DMS153 treated with DMSO at 0.1 percent for 48 hours (cell line): ENCODE measurements at regions not wholly inside any gene's neighbourhood (a gene's known extent, or its start where the extent isn't known, plus 50 kb on each side); places are given as distances from the start of the nearest gene placed in this dataset.
"Not testable (repeated sequence)": the region's sequence is repeated elsewhere in the genome, so short reads cannot be mapped to it uniquely, and the experiment has no call there.

ENCODE experiments used
- DNase-seq: peaks from one replicate; lab custom pipeline; 2025; ENCODE audit not compliant: unreplicated experiment; lab: John Stamatoyannopoulos, UW

- DNase-seq, result no peak
These were observed 1257.1 kb downstream of the NSUN3 start for GRCh38 chr3:95319921-95320494.

- no peak for DNase-seq
These were observed 1264.6 kb downstream of the NSUN3 start for GRCh38 chr3:95327478-95327877.

- DNase-seq, result no peak
These were observed 1271.0 kb downstream of the NSUN3 start for GRCh38 chr3:95333826-95334225.

- DNase-seq, result no peak
These were observed 1271.6 kb downstream of the NSUN3 start for GRCh38 chr3:95334461-95334860.

GRCh38 chr3:95335517-95335916, 1272.7 kb downstream of the NSUN3 start:
- no peak for DNase-seq

GRCh38 chr3:95338446-95338845, 1275.6 kb downstream of the NSUN3 start:
- DNase-seq, result no peak

- no peak for DNase-seq
These were observed 1278.5 kb downstream of the NSUN3 start for GRCh38 chr3:95341314-95341713.

- no peak for DNase-seq
These were observed 1280.4 kb downstream of the NSUN3 start for GRCh38 chr3:95343228-95343627.

- DNase-seq, result no peak
These were observed 1280.9 kb downstream of the NSUN3 start for GRCh38 chr3:95343767-95344166.

- not testable (repeated sequence) for DNase-seq
These were observed 1285.1 kb downstream of the NSUN3 start for GRCh38 chr3:95347936-95348335.

GRCh38 chr3:95348879-95349278, 1286.0 kb downstream of the NSUN3 start:
- DNase-seq, result no peak

- no peak for DNase-seq
These were observed 1287.2 kb downstream of the NSUN3 start for GRCh38 chr3:95350049-95350448.

- no peak for DNase-seq
These were observed 1288.3 kb downstream of the NSUN3 start for GRCh38 chr3:95351158-95351557.

GRCh38 chr3:95352471-95352870, 1289.6 kb downstream of the NSUN3 start:
- DNase-seq, result no peak

- no peak for DNase-seq
These were observed 1291.6 kb downstream of the NSUN3 start for GRCh38 chr3:95354489-95354888.

- no peak for DNase-seq
These were observed 1294.1 kb downstream of the NSUN3 start for GRCh38 chr3:95356764-95357501.

GRCh38 chr3:95387242-95388021, 1324.6 kb downstream of the NSUN3 start:
- DNase-seq, result no peak

GRCh38 chr3:95389725-95390313, 1327.0 kb downstream of the NSUN3 start:
- no peak for DNase-seq

GRCh38 chr3:95394286-95394685, 1331.4 kb downstream of the NSUN3 start:
- no peak for DNase-seq

GRCh38 chr3:95399585-95399984, 1336.7 kb downstream of the NSUN3 start:
- no peak for DNase-seq

GRCh38 chr3:95401693-95402092, 1338.8 kb downstream of the NSUN3 start:
- DNase-seq, result no peak
